Stomach (tissue), 4 donors: ENCODE measurements at regions not wholly inside any gene's neighbourhood (a gene's known extent, or its start where the extent isn't known, plus 50 kb on each side); places are given as distances from the start of the nearest gene placed in this dataset.

ENCODE experiments used
- CTCF ChIP-seq, 7 experiments: fragments of 450-650 bp in 4 of 7; fragments of 200-600 bp in 3 of 7; sonication (generic) in 3 of 7; IDR thresholded peaks; one replicate each; pipeline ENCODE4 v1.5.1; 2016 to 2019; ENCODE audit warnings: antibody characterized with exemption in 7 of 7, control low read depth in 2 of 7, mild to moderate bottlenecking in 1 of 7
- POLR2A ChIP-seq, 4 donors: fragments of 450-650 bp; IDR thresholded peaks; one replicate each; pipeline ENCODE4 v1.6.1; 2016; ENCODE audit warnings: antibody characterized with exemption in 4 of 4, control low read depth in 2 of 4, mild to moderate bottlenecking in 1 of 4, moderate library complexity in 1 of 4
- POLR2AphosphoS5 ChIP-seq, 3 donors: sonication (generic); formaldehyde crosslinking; IDR thresholded peaks; one replicate each; pipeline ENCODE4 v1.6.1; 2016; ENCODE audit warnings: antibody characterized with exemption in 3 of 3

GRCh38 chr1:219323426-219323825 lies 149.7 kb downstream of the LYPLAL1 start:
- no peak for TF ChIP-seq CTCF (IDR thresholded peaks at IDR 0.05)
- no peak for TF ChIP-seq POLR2AphosphoS5 (IDR thresholded peaks at IDR 0.05)
- TF ChIP-seq POLR2A (IDR thresholded peaks at IDR 0.05) = no peak
